ENCODE measurements at regions not wholly inside any gene's neighbourhood (a gene's known extent, or its start where the extent isn't known, plus 50 kb on each side); places are given as distances from the start of the nearest gene placed in this dataset.
A peak's percentile ranks its signal among the peaks of the same experiment; 100 is the strongest.
"Not testable (repeated sequence)": the region's sequence is repeated elsewhere in the genome, so short reads cannot be mapped to it uniquely, and the experiment has no call there.

DNA sequence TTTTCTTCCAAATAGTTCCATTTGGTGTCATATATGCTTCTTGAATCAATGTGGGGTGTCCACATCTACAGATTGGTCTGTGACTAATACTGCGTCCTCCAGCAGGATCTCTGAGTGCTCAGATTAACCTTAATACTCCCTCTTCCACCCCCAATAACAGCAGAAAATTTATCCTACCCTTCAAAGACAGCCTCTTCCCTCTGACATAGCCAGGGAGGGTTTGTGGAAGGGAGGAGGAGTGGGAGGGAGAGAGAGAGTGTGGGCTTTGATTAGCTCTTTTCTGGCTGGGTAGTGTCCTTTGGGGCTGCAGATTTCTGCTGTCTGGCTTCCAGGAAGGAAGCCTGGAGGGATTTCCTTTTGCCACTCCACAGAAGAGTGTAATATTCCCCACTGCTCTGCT lies 220.7 kb downstream of the TTC6 start:
- H4K20me1 ChIP-seq (ENCODE audit: insufficient read depth, low read length): no peaks in the 10 kb centered on the region
- H3K9me3 ChIP-seq (ENCODE audit: insufficient read depth, low read depth, low read length): no peaks in the 10 kb centered on the region
- no peak overlapping the region for H3K4me2 ChIP-seq (ENCODE audit: low read length)
- peaks cover 12% of the 10 kb centered on the region for H3K4me1 Mint-ChIP-seq (ENCODE audit: low read depth, unreplicated experiment)
- no peaks in the 10 kb centered on the region for H3K9me3 Mint-ChIP-seq (ENCODE audit: unreplicated experiment)
- H3K36me3 ChIP-seq (ENCODE audit: insufficient read depth, low read length): no peaks in the 10 kb centered on the region
- no peak for TF ChIP-seq EZH2 (IDR thresholded peaks at IDR 0.05; ENCODE audit: insufficient read depth, low read length)
- TF ChIP-seq, protein P1, sequence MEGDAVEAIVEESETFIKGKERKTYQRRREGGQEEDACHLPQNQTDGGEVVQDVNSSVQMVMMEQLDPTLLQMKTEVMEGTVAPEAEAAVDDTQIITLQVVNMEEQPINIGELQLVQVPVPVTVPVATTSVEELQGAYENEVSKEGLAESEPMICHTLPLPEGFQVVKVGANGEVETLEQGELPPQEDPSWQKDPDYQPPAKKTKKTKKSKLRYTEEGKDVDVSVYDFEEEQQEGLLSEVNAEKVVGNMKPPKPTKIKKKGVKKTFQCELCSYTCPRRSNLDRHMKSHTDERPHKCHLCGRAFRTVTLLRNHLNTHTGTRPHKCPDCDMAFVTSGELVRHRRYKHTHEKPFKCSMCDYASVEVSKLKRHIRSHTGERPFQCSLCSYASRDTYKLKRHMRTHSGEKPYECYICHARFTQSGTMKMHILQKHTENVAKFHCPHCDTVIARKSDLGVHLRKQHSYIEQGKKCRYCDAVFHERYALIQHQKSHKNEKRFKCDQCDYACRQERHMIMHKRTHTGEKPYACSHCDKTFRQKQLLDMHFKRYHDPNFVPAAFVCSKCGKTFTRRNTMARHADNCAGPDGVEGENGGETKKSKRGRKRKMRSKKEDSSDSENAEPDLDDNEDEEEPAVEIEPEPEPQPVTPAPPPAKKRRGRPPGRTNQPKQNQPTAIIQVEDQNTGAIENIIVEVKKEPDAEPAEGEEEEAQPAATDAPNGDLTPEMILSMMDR (IDR thresholded peaks at IDR 0.05; ENCODE audit: insufficient read depth, low read depth, low read length): no peak
- no peak overlapping the region for H3K4me3 ChIP-seq (ENCODE audit: insufficient read depth, low read depth, low read length)
- no peak overlapping the region for H3K27ac Mint-ChIP-seq (ENCODE audit: unreplicated experiment)
- DNase-seq (ENCODE audit: low read depth) (no peak), FAIRE-seq (no peak)
- H3K27ac ChIP-seq (ENCODE audit: low read depth, low read length): no peak overlapping the region
- no peaks in the 10 kb centered on the region for H3K79me2 ChIP-seq (ENCODE audit: insufficient read depth, low read length)
- H3K27me3 ChIP-seq (ENCODE audit: insufficient read depth, low read length): no peaks in the 10 kb centered on the region
- H3K9ac ChIP-seq (ENCODE audit: low read length): no peak overlapping the region
- no peaks in the 10 kb centered on the region for H3K27me3 Mint-ChIP-seq (ENCODE audit: low read depth, unreplicated experiment)
- H2AFZ ChIP-seq (ENCODE audit: low read depth, low read length): no peak overlapping the region
- H3K4me1 ChIP-seq (ENCODE audit: insufficient read depth, low read length): peaks cover 6% of the 10 kb centered on the region
- H3K4me3 Mint-ChIP-seq (ENCODE audit: unreplicated experiment): no peak overlapping the region
- H3K36me3 Mint-ChIP-seq (ENCODE audit: low read depth, unreplicated experiment): no peaks in the 10 kb centered on the region

DNA sequence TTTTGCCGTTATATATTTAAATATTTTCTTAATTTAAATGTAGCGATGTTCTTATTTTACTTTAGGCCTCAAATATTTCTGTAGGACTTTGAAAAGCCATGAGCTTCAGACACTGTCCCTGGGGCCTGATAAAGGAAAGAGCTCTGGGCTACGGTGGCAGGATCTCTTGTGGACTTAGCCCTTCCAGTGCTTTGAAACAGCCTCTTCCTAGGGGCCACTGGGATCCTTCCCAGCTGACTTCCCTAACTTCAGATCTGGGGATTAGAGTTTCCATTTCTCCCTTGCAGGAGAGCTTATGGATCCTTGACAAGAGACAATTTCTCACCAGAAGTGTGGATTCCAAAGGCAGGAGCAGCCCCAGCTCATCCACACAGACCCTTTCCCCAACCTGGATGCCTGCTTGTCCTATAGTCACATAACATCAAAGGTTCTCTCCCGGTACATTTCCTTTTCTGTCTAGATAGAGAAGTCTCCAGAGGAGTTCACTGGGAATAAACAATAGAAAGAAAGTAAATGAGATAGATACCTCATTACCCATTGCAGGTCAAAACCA lies 221.4 kb downstream of the TTC6 start:
- H3K4me1 Mint-ChIP-seq (ENCODE audit: low read depth, unreplicated experiment): peaks cover 12% of the 10 kb centered on the region
- no peaks in the 10 kb centered on the region for H3K36me3 Mint-ChIP-seq (ENCODE audit: low read depth, unreplicated experiment)
- no peak for DNase-seq (ENCODE audit: low read depth)
- H3K9me3 Mint-ChIP-seq (ENCODE audit: unreplicated experiment): no peaks in the 10 kb centered on the region
- H3K79me2 ChIP-seq (ENCODE audit: insufficient read depth, low read length): no peaks in the 10 kb centered on the region
- H3K9me3 ChIP-seq (ENCODE audit: insufficient read depth, low read depth, low read length): no peaks in the 10 kb centered on the region
- no peak overlapping the region for H3K27ac Mint-ChIP-seq (ENCODE audit: unreplicated experiment)
- H3K27me3 ChIP-seq (ENCODE audit: insufficient read depth, low read length): no peaks in the 10 kb centered on the region
- no peaks in the 10 kb centered on the region for H3K36me3 ChIP-seq (ENCODE audit: insufficient read depth, low read length)
- no peak overlapping the region for H3K4me3 Mint-ChIP-seq (ENCODE audit: unreplicated experiment)
- FAIRE-seq: no peak
- no peak overlapping the region for H3K4me2 ChIP-seq (ENCODE audit: low read length)
- no peak overlapping the region for H2AFZ ChIP-seq (ENCODE audit: low read depth, low read length)
- no peaks in the 10 kb centered on the region for H4K20me1 ChIP-seq (ENCODE audit: insufficient read depth, low read length)
- H3K27ac ChIP-seq (ENCODE audit: low read depth, low read length): no peak overlapping the region
- no peaks in the 10 kb centered on the region for H3K27me3 Mint-ChIP-seq (ENCODE audit: low read depth, unreplicated experiment)
- peaks cover 6% of the 10 kb centered on the region for H3K4me1 ChIP-seq (ENCODE audit: insufficient read depth, low read length)
- no peak overlapping the region for H3K9ac ChIP-seq (ENCODE audit: low read length)
- H3K4me3 ChIP-seq (ENCODE audit: insufficient read depth, low read depth, low read length): no peak overlapping the region
- TF ChIP-seq, protein P1 (IDR thresholded peaks at IDR 0.05; ENCODE audit: insufficient read depth, low read depth, low read length): no peak
- TF ChIP-seq EZH2 (IDR thresholded peaks at IDR 0.05; ENCODE audit: insufficient read depth, low read length): no peak

DNA sequence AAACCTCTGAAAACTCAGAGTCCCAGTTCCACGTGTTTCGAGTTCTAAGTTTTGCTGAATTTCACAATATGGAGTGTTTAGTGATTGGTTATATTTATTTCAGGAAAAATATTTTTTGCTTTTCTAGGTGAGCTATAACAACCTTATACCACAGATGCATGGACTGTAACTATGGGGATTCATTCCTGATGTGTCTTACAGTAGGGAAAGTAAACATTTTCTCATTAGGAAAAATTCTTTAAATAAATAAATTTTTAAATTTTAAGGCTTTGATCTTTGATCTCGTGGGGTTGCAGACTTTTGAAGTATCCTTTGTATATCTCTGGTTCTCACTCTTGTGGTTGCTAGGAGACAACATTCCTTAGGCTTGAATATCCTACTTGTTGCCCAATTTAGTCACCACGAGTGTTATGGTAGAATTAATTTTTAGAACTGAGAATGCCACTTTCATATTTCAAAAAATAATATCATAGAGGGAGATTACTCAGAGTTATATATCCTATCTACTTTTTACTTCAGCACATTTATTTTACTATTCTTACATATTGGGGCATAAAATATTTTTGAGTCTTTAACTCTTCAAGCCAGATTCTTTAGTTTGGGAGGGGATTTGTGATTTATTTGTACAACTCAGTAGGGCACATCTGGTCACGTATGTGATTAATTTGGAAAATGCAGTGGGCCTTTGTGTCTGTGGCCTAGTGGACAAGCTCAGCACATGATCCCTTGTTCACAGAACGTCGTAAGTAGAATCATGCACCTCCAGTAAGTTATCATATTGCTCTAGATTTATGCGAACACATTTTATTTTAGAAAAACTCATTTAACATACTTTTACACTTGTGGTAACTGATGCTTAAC lies 224.0 kb downstream of the TTC6 start:
- H3K36me3 ChIP-seq (ENCODE audit: insufficient read depth, low read length): no peaks in the 10 kb centered on the region
- no peaks in the 10 kb centered on the region for H3K27me3 Mint-ChIP-seq (ENCODE audit: low read depth, unreplicated experiment)
- no peak overlapping the region for H3K4me3 ChIP-seq (ENCODE audit: insufficient read depth, low read depth, low read length)
- peak overlapping the region; percentile 9 for H2AFZ ChIP-seq (ENCODE audit: low read depth, low read length)
- no peaks in the 10 kb centered on the region for H3K79me2 ChIP-seq (ENCODE audit: insufficient read depth, low read length)
- DNase-seq (ENCODE audit: low read depth): peak; percentile 72
- H3K4me1 ChIP-seq (ENCODE audit: insufficient read depth, low read length): peaks cover 6% of the 10 kb centered on the region
- no peak overlapping the region for H3K9ac ChIP-seq (ENCODE audit: low read length)
- H3K9me3 Mint-ChIP-seq (ENCODE audit: unreplicated experiment): no peaks in the 10 kb centered on the region
- H3K27ac Mint-ChIP-seq (ENCODE audit: unreplicated experiment): peak overlapping the region; percentile 43
- TF ChIP-seq, protein P1 (IDR thresholded peaks at IDR 0.05; ENCODE audit: insufficient read depth, low read depth, low read length): no peak
- no peak for TF ChIP-seq EZH2 (IDR thresholded peaks at IDR 0.05; ENCODE audit: insufficient read depth, low read length)
- H3K36me3 Mint-ChIP-seq (ENCODE audit: low read depth, unreplicated experiment): no peaks in the 10 kb centered on the region
- no peaks in the 10 kb centered on the region for H3K9me3 ChIP-seq (ENCODE audit: insufficient read depth, low read depth, low read length)
- H3K27ac ChIP-seq (ENCODE audit: low read depth, low read length): peak overlapping the region; percentile 42
- H4K20me1 ChIP-seq (ENCODE audit: insufficient read depth, low read length): no peaks in the 10 kb centered on the region
- FAIRE-seq: no peak
- H3K4me3 Mint-ChIP-seq (ENCODE audit: unreplicated experiment): no peak overlapping the region
- no peaks in the 10 kb centered on the region for H3K27me3 ChIP-seq (ENCODE audit: insufficient read depth, low read length)
- H3K4me2 ChIP-seq (ENCODE audit: low read length): peak overlapping the region; percentile 32
- H3K4me1 Mint-ChIP-seq (ENCODE audit: low read depth, unreplicated experiment): peaks cover 12% of the 10 kb centered on the region

DNA sequence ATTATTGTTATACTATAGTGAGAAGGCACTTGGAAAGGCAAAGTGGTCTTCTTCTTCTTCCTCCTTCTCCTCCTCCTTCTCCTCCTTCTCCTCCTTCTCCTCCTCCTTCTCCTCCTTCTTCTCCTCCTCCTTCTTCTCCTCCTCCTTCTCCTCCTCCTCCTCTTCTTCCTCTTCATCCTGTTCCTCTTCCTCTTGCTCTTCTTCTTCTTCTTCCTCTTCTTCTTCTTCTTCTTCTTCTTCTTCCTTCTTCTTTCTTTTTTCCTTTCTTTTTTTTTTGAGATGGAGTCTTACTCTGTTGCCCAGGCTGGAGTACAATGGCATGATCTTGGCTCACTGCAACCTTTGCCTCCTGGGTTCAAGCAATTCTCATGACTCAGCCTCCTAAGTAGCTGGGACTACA lies 225.4 kb downstream of the TTC6 start:
- Mint-ChIP-seq H3K4me1 (ENCODE audit: low read depth, unreplicated experiment) (peaks cover 19% of the 10 kb centered on the region), H3K27ac (ENCODE audit: unreplicated experiment) (peak overlapping the region; percentile 58)
- not testable (repeated sequence) for H3K4me3 Mint-ChIP-seq (ENCODE audit: unreplicated experiment); H3K27me3 ChIP-seq (ENCODE audit: insufficient read depth, low read length); H3K9ac ChIP-seq (ENCODE audit: low read length); H3K79me2 ChIP-seq (ENCODE audit: insufficient read depth, low read length); H2AFZ ChIP-seq (ENCODE audit: low read depth, low read length); H3K36me3 ChIP-seq (ENCODE audit: insufficient read depth, low read length); H3K27me3 Mint-ChIP-seq (ENCODE audit: low read depth, unreplicated experiment); H3K9me3 Mint-ChIP-seq (ENCODE audit: unreplicated experiment); H3K27ac ChIP-seq (ENCODE audit: low read depth, low read length); FAIRE-seq; DNase-seq (ENCODE audit: low read depth); H3K36me3 Mint-ChIP-seq (ENCODE audit: low read depth, unreplicated experiment); H4K20me1 ChIP-seq (ENCODE audit: insufficient read depth, low read length); H3K4me3 ChIP-seq (ENCODE audit: insufficient read depth, low read depth, low read length); H3K4me1 ChIP-seq (ENCODE audit: insufficient read depth, low read length); H3K4me2 ChIP-seq (ENCODE audit: low read length); H3K9me3 ChIP-seq (ENCODE audit: insufficient read depth, low read depth, low read length)

Data from astrocyte (in vitro differentiated cells and primary cell).